ENCODE measurements at regions not wholly inside any gene's neighbourhood (a gene's known extent, or its start where the extent isn't known, plus 50 kb on each side); places are given as distances from the start of the nearest gene placed in this dataset.

- ATAC-seq (replicated peaks in 1 of 2) = no peak
- no peaks in the 10 kb centered on the region for H3K4me1 Mint-ChIP-seq (ENCODE audit: low read depth)
- H3K27ac Mint-ChIP-seq = no peak overlapping the region
These were observed 688.9 kb upstream of the FAM98A start for GRCh38 chr2:34288016-34288415.

GRCh38 chr2:34280606-34281005 lies 681.5 kb upstream of the FAM98A start:
- H3K27ac Mint-ChIP-seq = no peak overlapping the region
- no peaks in the 10 kb centered on the region for H3K27me3 Mint-ChIP-seq (ENCODE audit: low read depth)
- H3K4me1 Mint-ChIP-seq (ENCODE audit: low read depth) = no peaks in the 10 kb centered on the region
- H3K4me3 Mint-ChIP-seq = no peak overlapping the region
- H3K9me3 Mint-ChIP-seq = peaks cover 6 to 7% of the 10 kb centered on the region in 2 donors
- DNase-seq (no peak), ATAC-seq (replicated peaks in 1 of 2) (no peak)
- peaks cover 0 to 2% of the 10 kb centered on the region in 2 donors for H3K36me3 Mint-ChIP-seq (ENCODE audit: insufficient read depth in 2 of 2)

More at GRCh38 chr2:34288016-34288415, 688.9 kb upstream of the FAM98A start:
- Mint-ChIP-seq H3K4me3 (no peak overlapping the region), H3K36me3 (ENCODE audit: insufficient read depth in 2 of 2) (peaks cover 0 to 2% of the 10 kb centered on the region in 2 donors), H3K27me3 (ENCODE audit: low read depth) (no peaks in the 10 kb centered on the region), H3K9me3 (peaks cover 6 to 10% of the 10 kb centered on the region in 2 donors)
- DNase-seq = no peak

GRCh38 chr2:34266908-34267697 lies 668.0 kb upstream of the FAM98A start:
- H3K4me3 Mint-ChIP-seq = no peak overlapping the region
- H3K36me3 Mint-ChIP-seq (ENCODE audit: insufficient read depth in 2 of 2) = no peaks in the 10 kb centered on the region
- no peaks in the 10 kb centered on the region for H3K27me3 Mint-ChIP-seq (ENCODE audit: low read depth)
- DNase-seq (no peak), ATAC-seq (replicated peaks in 1 of 2) (peak; percentile 44 to 75)
- peaks cover 8% of the 10 kb centered on the region for H3K4me1 Mint-ChIP-seq (ENCODE audit: low read depth)
- no peak overlapping the region for H3K27ac Mint-ChIP-seq
- H3K9me3 Mint-ChIP-seq = peaks cover 5 to 19% of the 10 kb centered on the region in 2 donors

GRCh38 chr2:34261701-34262100 lies 662.6 kb upstream of the FAM98A start:
- no peak overlapping the region for H3K4me3 Mint-ChIP-seq
- H3K36me3 Mint-ChIP-seq (ENCODE audit: insufficient read depth in 2 of 2) = no peaks in the 10 kb centered on the region
- ATAC-seq (replicated peaks in 1 of 2) (no peak), DNase-seq (no peak)
- H3K4me1 Mint-ChIP-seq (ENCODE audit: low read depth) = no peaks in the 10 kb centered on the region
- H3K27me3 Mint-ChIP-seq (ENCODE audit: low read depth) = no peaks in the 10 kb centered on the region
- H3K9me3 Mint-ChIP-seq = peaks cover 5 to 20% of the 10 kb centered on the region in 2 donors
- H3K27ac Mint-ChIP-seq = no peak overlapping the region

DNA sequence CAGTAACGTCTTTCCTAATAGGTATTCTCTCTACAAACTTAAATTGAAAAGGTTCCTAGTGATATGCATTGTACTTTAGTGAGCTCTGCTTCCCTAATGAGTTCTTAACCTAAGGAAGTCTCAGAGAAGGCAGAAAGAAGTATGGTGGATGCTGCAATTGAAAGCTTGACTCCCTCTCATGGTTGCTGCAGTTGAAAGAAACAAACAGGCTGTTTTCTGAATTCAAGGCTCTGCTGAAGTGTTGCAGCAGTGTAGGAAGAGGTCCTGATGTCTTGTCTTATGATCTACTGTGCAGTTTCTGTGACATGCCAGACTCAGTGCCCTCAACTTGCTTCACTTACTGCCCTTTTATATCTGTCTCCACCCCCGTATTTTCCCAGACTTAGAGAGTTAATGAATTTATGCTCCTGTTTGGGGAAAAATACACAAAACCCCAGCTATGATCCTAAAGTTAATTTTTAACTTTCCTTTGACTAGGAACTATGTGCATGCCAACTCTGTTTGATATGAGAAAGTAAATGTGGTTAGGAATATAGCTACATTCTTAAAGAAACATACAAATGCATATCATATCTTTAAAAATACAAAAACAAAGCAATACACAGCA lies 655.3 kb upstream of the FAM98A start:
- DNase-seq (no peak), ATAC-seq (replicated peaks in 1 of 2) (no peak)
- Mint-ChIP-seq H3K27ac (no peak overlapping the region), H3K27me3 (ENCODE audit: low read depth) (no peaks in the 10 kb centered on the region), H3K4me1 (ENCODE audit: low read depth) (no peaks in the 10 kb centered on the region), H3K9me3 (peaks cover 2 to 6% of the 10 kb centered on the region in 2 donors), H3K4me3 (no peak overlapping the region), H3K36me3 (ENCODE audit: insufficient read depth in 2 of 2) (no peaks in the 10 kb centered on the region)

- Mint-ChIP-seq H3K36me3 (ENCODE audit: insufficient read depth in 2 of 2) (no peaks in the 10 kb centered on the region), H3K27ac (no peak overlapping the region), H3K27me3 (ENCODE audit: low read depth) (no peaks in the 10 kb centered on the region), H3K4me3 (no peak overlapping the region), H3K4me1 (ENCODE audit: low read depth) (no peaks in the 10 kb centered on the region), H3K9me3 (peaks cover 0 to 6% of the 10 kb centered on the region in 2 donors)
- DNase-seq = no peak
- ATAC-seq (replicated peaks in 1 of 2) = no peak
These were observed 653.0 kb upstream of the FAM98A start for GRCh38 chr2:34252111-34252510.

DNA sequence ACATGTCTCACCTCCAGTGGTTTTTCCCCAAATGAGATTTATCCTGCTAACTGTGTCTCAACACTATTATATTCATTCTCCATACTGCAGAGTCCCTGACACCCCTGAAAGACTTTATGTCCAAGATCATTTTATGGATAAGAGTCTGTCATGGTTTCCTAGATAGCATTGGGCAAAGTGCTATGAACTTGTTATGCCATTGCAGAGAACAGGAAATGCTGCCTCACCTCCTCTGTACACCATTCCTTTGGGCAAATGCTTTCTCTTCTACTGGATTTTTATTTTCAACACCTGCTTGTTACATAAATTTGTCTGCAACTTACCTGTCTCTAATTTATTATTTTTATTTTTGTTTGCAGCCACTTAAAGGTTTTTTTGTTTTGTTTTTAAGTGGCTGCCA lies 652.5 kb upstream of the FAM98A start:
- no peaks in the 10 kb centered on the region for H3K36me3 Mint-ChIP-seq (ENCODE audit: insufficient read depth in 2 of 2)
- H3K4me1 Mint-ChIP-seq (ENCODE audit: low read depth) = no peaks in the 10 kb centered on the region
- ATAC-seq (replicated peaks in 1 of 2) (no peak), DNase-seq (no peak)
- H3K27ac Mint-ChIP-seq = no peak overlapping the region
- H3K4me3 Mint-ChIP-seq = no peak overlapping the region
- no peaks in the 10 kb centered on the region for H3K27me3 Mint-ChIP-seq (ENCODE audit: low read depth)
- H3K9me3 Mint-ChIP-seq = peaks cover 0 to 6% of the 10 kb centered on the region in 2 donors

GRCh38 chr2:34244195-34244594 lies 645.1 kb upstream of the FAM98A start:
- no peaks in the 10 kb centered on the region for H3K27me3 Mint-ChIP-seq (ENCODE audit: low read depth)
- ATAC-seq (replicated peaks in 1 of 2) (no peak), DNase-seq (no peak)
- H3K36me3 Mint-ChIP-seq (ENCODE audit: insufficient read depth in 2 of 2) = no peaks in the 10 kb centered on the region
- H3K27ac Mint-ChIP-seq = no peak overlapping the region
- no peaks in the 10 kb centered on the region for H3K4me1 Mint-ChIP-seq (ENCODE audit: low read depth)
- peaks cover 1 to 7% of the 10 kb centered on the region in 2 donors for H3K9me3 Mint-ChIP-seq
- H3K4me3 Mint-ChIP-seq = no peak overlapping the region

- no peak for DNase-seq
These were observed 643.6 kb upstream of the FAM98A start for GRCh38 chr2:34242763-34243123.

DNA sequence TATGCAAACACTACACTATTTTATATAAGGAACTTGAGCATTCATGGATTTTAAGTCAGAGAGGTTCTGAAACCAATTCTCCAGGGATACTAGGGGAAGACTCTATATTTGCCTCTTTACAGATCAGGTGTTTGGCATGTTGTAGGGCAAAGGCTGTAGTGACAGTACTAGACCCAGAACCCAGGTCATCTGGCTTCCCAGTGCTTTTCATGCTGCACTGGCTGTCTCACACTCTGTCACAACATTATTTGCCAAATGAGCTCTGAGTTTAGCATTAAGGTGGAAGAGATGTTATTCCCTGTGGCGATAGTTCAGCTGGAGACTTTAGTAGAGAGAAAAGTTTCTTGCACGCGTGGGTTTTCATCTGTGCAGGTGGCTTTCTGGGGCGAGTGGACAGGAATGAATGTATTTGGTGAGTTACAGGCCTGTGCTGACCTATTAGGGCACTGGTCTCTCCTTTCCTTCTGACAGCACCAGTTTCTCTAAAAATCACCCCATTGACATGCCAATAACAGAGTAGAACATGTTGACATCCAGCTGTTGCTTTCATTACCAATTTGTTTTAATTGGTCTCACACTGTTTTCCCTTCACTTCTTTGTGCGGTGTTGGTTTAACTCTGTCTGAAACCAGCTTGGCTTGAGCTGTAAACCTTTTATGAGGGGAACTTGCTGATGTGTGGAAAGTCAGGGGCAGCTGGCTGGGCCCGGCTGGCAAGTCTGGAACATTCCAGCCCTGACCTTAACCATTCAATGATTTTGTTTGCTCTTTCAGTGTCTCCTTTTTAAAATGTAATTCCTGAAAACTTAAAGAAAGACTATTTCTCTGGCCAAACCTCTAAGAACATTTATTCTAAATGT lies 643.0 kb upstream of the FAM98A start:
- no peak overlapping the region for H3K4me3 Mint-ChIP-seq
- H3K27me3 Mint-ChIP-seq (ENCODE audit: low read depth) = no peaks in the 10 kb centered on the region
- DNase-seq = no peak
- H3K9me3 Mint-ChIP-seq = peaks cover 4 to 7% of the 10 kb centered on the region in 2 donors
- H3K27ac Mint-ChIP-seq = no peak overlapping the region
- no peaks in the 10 kb centered on the region for H3K36me3 Mint-ChIP-seq (ENCODE audit: insufficient read depth in 2 of 2)
- H3K4me1 Mint-ChIP-seq (ENCODE audit: low read depth) = no peaks in the 10 kb centered on the region
- no peak for ATAC-seq (replicated peaks in 1 of 2)

More at GRCh38 chr2:34242763-34243123, 643.6 kb upstream of the FAM98A start:
- H3K9me3 Mint-ChIP-seq = peaks cover 4 to 7% of the 10 kb centered on the region in 2 donors
- H3K27ac Mint-ChIP-seq = no peak overlapping the region
- H3K4me1 Mint-ChIP-seq (ENCODE audit: low read depth) = no peaks in the 10 kb centered on the region
- no peak for ATAC-seq (replicated peaks in 1 of 2)
- H3K4me3 Mint-ChIP-seq = no peak overlapping the region
- no peaks in the 10 kb centered on the region for H3K36me3 Mint-ChIP-seq (ENCODE audit: insufficient read depth in 2 of 2)
- H3K27me3 Mint-ChIP-seq (ENCODE audit: low read depth) = no peaks in the 10 kb centered on the region

GRCh38 chr2:34239511-34239910 lies 640.4 kb upstream of the FAM98A start:
- peaks cover 9 to 14% of the 10 kb centered on the region in 2 donors for H3K9me3 Mint-ChIP-seq
- ATAC-seq (replicated peaks in 1 of 2) (no peak), DNase-seq (no peak)
- H3K27me3 Mint-ChIP-seq (ENCODE audit: low read depth) = no peaks in the 10 kb centered on the region
- H3K27ac Mint-ChIP-seq = no peak overlapping the region
- no peaks in the 10 kb centered on the region for H3K4me1 Mint-ChIP-seq (ENCODE audit: low read depth)
- H3K36me3 Mint-ChIP-seq (ENCODE audit: insufficient read depth in 2 of 2) = no peaks in the 10 kb centered on the region
- no peak overlapping the region for H3K4me3 Mint-ChIP-seq

GRCh38 chr2:34234823-34235222 lies 635.7 kb upstream of the FAM98A start:
- H3K27me3 Mint-ChIP-seq (ENCODE audit: low read depth) = no peaks in the 10 kb centered on the region
- no peaks in the 10 kb centered on the region for H3K36me3 Mint-ChIP-seq (ENCODE audit: insufficient read depth in 2 of 2)
- no peak overlapping the region for H3K27ac Mint-ChIP-seq
- H3K9me3 Mint-ChIP-seq = peaks cover 9 to 12% of the 10 kb centered on the region in 2 donors
- H3K4me1 Mint-ChIP-seq (ENCODE audit: low read depth) = no peaks in the 10 kb centered on the region
- no peak for ATAC-seq (replicated peaks in 1 of 2)
- no peak overlapping the region for H3K4me3 Mint-ChIP-seq
- DNase-seq = no peak

DNA sequence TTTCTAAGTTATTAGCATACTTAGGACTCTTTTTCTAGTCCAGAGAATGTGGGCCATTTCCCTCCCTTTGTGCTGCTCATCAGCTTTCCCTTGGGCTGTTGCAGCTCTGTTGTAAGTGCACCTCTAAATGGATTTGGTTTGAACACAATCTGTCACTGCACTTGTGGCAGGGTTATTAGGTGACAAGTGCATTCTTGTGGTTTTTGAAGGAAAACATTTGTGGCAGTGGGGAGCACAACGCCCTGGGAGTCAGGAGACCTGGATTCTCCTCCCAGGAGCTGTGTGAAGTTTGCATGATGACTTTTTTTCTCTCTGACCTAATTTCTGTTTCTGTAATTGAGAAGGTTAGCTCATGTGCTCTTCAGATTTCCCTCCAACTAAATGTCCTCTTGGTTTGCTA lies 630.9 kb upstream of the FAM98A start:
- DNase-seq = no peak
- ATAC-seq (replicated peaks in 1 of 2) = no peak
- no peaks in the 10 kb centered on the region for H3K4me1 Mint-ChIP-seq (ENCODE audit: low read depth)
- H3K9me3 Mint-ChIP-seq = peaks cover 0 to 2% of the 10 kb centered on the region in 2 donors
- H3K4me3 Mint-ChIP-seq = no peak overlapping the region
- no peak overlapping the region for H3K27ac Mint-ChIP-seq
- no peaks in the 10 kb centered on the region for H3K36me3 Mint-ChIP-seq (ENCODE audit: insufficient read depth in 2 of 2)
- H3K27me3 Mint-ChIP-seq (ENCODE audit: low read depth) = no peaks in the 10 kb centered on the region
